RKO (cell line): ENCODE measurements at regions not wholly inside any gene's neighbourhood (a gene's known extent, or its start where the extent isn't known, plus 50 kb on each side); places are given as distances from the start of the nearest gene placed in this dataset.
A peak's percentile ranks its signal among the peaks of the same experiment; 100 is the strongest.

Source experiments
- DNase-seq: peaks from one replicate; pipeline ENCODE4 v3.0.0-alpha.2; 2016; ENCODE audit warnings: low spot score

DNA sequence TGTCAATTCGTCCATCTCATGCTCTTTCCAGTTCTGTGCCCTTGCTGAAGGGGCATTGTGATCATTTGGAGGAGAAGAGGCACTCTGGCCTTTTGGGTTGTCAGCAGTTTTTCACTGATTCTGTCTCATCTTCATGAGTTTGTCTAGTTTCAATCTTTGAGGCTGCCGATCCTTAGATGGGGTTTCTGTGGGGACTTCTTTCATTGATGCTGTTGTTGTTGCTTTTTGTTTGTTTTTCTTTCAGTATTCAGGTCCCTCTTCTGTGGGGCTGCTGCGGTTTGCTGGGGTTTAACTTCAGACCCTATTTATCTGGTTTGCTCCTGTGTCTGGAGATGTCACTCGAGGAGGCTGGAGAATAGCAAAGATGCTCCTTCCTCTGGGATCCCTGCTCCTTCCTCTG is 224.3 kb downstream of the JRKL start:
- DNase-seq, result no peak

DNA sequence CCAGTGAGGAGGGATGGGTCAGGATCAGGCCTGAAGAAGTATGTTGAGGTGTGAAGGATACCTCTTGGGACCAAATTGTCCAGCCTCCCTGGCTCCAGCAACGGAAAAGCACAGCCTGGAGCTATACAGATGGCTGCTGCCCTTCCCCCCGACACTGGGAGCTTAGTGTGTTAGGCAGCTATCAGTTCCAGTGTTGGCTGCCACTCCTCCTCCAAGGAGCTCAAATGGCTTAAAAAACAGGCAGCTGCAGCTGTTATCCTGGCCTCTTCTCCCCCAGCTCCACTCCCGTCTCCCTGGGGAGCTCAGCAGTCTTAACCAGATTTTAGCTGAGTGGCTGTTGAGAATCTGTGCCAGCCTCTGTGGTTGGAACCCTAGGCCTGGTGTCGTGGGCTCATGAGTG is 225.0 kb downstream of the JRKL start:
- no peak for DNase-seq

DNA sequence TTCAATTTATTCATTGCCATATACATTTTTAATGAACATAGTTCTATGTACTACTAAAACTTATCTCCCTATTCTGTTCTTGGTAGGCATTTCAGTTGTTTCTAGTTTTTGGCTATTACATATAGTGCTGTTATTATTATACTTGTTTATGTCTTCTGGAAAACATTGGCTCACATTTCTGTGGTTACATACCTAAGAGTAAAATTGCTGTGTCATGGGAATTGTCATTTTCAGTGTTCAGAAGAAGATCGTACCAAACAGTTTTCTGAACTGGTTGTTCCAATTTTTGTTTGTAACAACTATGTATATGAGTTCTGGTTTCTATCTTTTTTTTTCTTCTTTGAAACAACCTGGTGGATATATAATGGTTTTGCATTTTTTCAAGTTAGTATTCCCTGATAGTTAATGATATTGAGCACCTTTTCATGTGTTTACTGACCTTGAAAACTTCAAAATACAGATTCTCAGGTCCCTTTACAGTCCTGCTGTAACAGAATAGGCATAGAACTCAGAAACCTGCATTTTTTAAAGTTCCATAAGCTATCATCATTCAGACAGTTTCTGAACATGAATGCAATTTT is 230.7 kb downstream of the JRKL start:
- DNase-seq, result no peak

DNA sequence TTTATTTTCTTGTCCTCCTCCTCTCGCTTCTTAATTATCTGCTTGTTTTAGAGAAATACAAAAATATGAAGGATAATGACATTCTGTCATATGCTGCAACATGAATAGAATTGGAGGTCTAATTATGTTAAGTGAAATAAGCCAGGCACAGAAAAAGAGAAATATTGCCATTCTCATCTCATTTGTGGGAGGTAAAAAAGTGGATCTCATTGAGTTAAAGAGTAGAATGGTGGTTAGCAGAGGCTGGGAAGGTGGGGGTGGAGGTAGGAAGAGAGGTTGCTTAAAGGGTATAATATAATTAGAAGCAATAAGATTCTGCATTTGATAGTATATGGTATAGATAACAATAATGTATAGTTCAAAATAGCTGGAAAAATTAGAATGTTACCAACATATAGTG is 231.3 kb downstream of the JRKL start:
- no peak for DNase-seq

DNA sequence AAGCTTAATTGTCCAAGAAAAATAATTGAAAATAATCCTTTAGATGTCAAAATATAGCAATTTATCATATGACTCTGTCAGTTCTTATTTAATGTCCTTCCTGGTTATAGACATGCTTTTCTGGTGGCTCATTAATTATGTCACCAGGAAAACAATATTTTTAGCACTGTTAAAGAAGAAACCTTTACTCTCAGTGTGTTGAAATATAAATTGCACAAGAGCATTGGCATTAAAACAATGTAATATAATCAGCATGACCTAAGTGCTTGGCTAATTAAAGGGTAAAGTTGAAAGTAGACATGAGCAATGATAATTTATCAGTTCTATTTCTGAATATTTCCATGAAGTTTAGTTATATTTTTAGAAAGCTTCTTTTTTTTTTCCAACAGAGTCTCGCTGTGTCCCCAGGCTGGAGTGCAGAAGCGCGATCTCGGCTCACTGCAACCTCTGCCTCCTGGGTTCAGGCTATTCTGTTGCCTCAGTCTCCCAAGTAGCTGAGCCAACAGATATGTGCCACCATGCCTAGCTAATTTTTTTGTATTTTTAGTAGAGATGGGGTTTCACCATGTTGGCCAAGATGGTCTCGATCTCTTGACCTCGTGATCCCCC is 232.3 kb downstream of the JRKL start:
- no peak for DNase-seq

DNA sequence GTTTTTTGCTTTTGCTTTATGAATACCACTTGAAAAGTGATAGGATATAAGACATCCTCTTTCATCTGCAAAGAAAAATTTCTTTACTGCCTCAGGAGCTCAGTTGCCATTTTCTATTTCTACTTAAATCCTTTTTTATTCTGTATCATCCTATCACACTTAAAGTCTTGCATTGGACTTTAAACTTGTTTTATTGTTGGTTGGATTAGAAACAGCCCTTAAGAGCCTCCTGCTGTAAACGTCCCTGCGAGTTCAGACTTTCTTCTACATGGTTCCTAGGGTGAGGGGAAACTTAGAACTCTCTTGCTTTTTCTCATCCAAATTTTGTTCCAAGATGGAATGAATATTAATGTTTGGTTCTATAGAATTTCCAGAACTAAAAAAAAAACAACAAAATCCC is 234.3 kb downstream of the JRKL start:
- DNase-seq, result no peak

DNA sequence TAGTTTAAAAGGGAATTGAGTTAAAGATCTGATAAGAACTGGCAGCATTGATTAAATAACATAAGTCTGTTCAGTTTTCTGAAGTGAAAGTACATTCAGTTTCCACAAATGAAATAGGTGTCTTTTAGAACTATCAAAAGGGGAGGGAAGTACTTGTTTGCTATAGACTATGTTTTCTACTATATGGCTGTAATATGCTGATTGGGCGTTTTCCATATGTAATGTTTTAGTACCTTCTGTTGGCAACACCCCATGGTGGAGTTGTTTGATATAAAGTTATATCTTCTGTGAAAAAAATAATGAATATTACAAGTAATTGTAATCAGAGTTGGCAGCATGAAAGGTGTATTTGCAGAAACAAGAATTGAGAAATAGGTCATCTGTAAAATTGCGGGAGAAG is 237.6 kb downstream of the JRKL start:
- DNase-seq, result no peak

DNA sequence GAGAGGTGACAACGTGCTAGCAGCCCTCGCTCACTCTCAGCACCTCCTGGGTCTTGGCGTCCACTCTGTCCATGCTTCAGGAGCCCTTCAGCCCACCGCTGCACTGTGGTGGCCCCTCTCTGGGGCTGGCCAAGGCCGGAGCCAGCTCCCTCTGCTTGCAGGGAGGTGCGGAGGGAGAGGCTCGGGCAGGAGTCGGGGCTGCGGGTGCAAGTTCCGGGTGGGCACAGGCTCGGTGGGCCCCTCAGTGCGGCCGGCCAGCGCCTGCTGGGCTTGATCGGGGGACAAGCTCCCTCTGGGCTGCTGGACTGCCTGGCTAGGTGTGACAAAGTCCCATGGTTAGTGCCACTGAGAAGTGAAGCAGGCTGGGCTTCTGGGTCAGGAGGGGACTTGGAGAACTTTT is 245.8 kb downstream of the JRKL start:
- no peak for DNase-seq

DNA sequence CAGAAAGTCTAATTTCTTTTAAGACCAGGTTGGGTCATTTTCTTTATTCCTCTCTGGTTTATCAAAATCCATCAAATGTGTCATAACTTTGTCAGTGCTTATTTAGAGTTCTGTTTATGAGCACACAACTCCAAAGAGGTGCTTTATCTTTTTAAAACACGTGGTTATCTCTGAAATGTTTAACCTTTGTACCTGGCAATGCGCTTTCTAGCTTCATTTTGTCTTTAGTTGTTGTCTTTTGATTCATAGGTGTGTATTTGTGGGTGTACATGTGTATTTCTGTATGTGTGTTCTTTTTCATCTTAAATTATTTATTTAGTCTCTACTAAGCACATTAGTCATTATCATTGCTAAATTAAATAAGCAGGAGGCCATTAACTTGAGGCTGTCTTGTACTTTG is 251.4 kb downstream of the JRKL start:
- DNase-seq, result no peak

DNA sequence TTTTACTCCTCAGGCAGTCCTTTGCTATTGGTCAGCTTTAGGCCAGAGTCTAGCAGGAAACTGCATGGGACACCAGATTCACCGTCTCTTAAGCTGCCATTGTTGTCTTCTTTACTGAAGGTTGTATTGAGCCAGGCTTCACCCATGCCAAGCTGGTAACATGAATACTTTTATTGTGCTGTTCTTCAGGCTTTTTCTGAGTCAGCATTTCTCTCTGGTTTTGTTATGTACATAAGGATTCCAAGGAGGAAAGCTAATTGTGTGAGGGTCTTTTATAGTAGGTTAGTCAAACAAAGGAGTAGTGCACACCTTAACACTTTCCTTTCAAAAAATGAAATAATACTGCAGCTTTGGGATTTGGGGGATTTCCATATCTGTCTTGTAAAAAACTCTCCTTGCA is 252.8 kb downstream of the JRKL start:
- DNase-seq, result no peak

DNA sequence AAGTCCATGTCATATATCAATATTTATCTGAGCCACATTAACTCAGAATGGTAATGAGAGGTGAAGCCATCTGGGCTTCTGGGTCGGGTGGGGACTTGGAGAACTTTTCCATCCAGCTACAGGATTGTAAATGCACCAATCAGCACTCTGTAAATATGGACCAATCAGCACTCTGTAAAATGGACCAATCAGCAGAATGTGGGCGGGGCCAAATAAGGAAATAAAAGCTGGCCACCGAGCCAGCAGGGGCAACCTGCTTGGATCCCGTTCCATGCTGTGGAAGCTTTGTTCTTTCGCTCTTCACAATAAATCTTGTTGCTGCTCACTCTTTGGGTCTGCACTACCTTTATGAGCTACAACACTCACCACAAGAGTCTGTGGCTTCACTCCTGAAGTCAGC is 253.4 kb downstream of the JRKL start:
- DNase-seq, result no peak

DNA sequence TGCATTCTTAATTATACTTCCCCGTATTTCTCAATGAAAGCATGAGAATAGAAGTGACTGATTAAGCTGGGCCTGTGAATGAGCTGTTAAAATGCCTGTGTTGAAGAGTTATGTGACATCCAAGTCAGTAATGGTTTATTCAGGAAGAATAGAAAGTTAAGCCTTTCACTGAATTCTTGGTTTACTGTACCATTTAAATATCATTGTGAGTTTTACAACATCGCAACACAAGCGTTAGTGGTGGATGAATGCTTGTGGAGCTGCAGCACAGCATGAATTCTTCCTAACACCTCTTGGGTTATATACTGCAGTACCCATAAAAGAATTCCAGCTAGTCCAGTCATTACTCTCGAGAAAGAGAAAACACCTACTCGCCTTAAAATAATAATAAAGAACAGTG is 257.8 kb downstream of the JRKL start:
- no peak for DNase-seq

DNA sequence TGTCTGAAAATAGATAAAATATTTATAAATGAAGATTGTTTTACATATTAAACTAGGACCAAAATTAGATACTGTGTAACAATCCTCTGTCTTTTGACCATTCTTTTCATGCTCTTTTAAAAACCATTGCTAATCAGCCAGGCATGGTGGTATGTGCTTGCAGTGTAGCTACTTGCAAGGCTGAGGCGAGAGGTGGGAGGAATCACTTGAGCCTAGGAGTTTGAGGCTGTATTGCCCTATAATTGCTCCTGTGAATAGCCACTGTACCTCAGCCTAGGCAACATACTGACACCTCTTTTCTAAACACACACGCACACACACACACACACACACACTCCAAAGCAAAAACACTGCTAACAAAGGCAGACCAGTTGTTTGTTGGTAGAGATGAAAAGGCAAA is 259.2 kb downstream of the JRKL start:
- DNase-seq, result no peak

DNA sequence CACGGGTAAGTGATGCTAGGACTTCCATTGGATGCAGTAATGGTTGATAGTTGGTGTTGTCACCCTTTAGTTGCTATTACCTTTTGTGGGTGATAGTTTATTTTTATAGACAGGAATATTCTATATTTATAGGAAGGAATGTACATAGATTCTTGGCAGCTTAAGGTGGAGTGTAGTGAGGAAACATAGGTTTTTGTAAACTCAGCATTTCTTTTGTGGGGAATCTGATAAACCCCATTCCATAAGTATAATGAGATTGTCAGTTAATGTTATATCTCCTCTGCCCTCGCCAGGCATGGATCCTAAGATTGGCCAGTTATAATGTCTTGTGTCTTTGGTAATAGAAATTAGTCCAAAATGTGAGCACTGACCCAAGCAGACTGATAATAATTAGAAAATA is 262.7 kb downstream of the JRKL start:
- DNase-seq, result no peak

DNA sequence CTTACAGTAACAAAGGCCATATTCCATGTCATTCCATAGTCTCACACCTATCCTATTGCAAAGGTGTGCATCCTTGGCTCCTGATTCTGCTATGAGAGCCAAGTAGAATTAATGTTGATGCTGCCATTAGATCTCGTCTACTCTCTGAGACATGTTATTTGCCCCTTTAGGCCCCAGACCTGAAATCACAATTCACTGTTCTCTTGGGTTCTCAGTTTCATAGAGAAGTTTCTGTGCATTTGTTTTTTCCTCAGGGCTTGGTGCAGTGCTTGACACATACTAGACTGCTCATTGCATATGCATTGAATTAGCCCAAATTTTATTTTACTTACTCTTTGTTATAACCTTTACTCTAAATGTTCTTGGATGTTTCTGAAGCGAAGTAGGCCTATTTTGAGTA is 265.7 kb downstream of the JRKL start:
- DNase-seq, result no peak

DNA sequence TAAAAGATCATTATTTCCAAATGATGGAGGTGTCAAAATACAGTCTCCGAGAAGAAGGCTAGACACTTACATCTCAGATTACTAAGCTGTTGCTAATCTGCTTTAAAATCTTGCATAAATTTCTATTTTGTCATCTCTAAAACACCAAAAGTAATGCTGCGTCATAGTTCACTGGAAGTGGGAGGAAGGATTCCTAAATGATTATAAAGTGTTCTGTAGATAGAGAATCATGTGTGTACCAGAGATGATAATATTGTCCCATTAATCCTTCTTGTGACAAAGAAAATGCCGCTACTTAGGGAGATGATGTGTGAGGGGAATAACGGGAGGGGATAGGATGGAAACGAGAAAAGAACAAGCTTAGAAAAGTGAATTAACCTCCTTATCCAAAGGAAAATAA is 268.6 kb downstream of the JRKL start:
- peak; percentile 2 for DNase-seq

DNA sequence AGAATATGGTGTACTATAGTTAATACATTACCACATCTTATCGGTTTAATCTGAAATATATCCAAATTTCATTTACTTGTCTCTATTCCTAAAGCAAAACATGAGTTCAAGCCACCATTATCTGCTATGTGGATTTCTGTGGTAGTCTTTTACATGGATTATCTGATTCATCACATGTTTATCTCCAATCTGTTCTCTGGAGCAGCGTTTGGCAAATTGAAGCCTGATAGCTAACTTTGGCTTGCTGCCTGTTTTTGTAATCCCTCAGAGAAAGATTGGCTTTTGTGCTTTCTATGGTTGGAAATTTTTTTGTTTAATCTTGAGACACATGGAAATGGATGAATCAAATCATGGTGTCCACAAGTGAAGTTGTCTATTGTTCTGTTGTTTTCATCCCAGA is 274.3 kb downstream of the JRKL start:
- no peak for DNase-seq

DNA sequence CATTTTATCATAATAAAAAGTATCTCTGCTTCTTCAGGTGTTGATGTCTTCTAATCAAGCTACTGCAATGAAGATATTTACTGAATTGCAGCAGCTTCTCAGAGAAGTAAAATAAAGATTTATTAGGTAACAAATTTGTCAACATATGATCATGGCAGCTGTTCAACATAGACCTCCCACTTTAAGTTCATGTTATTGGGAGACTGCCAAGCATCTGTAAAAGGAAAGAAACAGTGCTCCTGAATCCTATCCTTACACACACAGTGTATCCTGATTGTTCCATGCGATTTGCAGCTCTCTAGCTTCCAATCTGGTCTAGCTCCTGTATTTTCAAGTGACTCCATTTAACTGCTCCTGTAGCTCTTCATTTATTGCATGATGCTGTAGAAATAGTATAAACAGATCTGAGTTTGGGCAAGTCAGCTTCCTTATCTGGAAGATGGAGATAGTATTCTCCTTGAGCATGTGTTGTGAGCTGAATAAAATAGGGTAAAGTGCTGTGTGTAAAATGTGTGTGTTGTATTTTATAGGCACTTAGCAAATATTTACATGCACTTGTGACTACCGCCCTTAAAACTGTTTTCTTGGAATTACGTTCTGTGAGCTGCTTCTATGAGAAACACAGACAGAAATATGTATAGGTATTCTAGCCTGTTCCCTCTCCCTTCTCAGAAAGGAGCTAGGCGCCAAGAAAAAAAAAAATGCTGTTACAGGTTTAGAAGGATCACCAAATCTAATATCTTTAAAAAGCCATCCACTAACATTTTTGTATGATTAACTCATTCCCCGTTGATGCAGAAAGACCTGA is 290.6 kb downstream of the JRKL start:
- DNase-seq, result no peak

DNA sequence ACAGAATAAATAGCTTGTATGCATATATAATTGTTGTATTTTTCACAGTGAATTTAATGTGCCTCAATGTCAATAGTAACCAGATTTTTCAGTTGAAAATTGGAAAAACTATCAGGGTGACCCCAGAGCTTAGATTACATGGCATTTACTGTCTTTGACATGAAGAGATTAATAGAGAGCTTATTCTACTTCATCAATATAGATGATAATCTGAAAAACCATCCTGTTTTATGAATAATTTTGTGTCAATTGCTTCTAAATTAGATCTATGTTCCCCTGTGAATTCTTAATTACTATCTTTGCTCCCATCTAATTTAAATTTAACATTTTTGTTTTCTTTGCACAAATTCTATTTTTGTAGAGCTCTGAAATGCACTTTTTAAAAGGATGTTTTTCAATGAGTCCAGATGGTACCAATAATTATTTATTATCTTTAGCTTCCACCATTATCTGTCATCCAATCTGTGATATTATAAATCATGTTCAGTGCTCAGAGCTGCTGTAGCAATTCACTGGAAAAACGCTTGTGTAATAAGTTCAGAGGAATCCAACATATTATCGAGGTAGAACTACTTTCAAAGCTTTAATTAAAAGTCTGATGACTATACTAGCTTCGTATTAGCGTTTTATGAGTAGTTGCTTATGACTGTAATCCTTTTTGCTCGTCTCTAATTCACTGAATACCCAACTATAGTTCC is 291.4 kb downstream of the JRKL start:
- no peak for DNase-seq

DNA sequence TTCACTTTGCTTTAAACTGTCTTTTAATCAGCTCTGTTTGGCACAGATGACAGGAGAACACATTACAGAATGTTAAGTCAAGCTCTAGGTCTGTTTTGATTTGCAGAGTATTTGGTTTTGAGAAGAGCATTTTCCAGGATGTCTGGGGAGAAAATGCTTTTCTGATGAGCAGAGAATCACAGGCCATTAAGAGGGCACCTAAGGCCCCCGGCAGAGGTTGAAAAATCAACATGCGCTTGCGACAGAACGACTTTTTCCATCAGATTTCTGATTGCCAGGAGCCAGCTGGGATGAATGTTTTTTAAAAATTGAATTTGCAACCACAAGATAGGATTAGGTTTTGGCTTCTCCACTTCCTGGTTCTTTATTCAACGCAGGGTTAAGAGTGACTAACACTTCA is 304.5 kb downstream of the JRKL start:
- DNase-seq, result no peak

DNA sequence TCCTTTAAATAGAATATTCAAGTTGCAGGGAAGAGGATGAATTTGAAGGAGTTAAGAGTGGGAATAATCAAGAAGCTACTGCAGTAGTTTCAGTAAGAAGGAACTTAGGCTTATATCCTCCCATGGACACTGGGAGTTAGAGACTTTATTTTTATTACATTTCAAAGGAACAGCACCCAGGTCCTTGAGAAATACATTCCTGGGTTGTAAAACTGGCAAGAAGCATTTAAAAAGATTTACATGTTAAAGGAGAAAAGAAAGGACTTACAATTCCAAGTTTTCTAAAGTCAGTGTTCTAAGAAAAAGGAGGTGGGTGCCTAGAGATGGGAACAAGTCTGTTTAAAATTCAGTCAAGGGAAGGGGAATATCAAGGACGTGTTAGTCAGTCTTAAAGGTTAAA is 306.9 kb downstream of the JRKL start:
- DNase-seq, result no peak

DNA sequence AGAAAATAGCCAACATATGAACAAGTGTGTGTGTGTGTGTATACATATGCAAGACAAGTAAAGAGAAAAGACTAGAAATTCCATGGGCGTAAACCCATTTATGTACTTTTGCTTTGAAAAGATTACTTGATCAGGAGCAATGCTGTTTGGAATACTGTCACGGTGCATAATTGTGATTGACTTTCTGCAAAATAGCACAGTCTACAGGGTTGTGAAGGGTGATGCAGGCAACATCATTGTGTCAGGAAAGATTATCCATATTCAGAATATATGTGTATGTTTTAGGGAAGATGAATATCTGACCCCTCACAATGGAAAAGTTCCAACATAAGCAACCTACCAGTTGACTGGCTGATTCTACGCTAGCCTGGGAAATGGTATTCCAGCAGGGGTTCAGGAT is 307.7 kb downstream of the JRKL start:
- no peak for DNase-seq

DNA sequence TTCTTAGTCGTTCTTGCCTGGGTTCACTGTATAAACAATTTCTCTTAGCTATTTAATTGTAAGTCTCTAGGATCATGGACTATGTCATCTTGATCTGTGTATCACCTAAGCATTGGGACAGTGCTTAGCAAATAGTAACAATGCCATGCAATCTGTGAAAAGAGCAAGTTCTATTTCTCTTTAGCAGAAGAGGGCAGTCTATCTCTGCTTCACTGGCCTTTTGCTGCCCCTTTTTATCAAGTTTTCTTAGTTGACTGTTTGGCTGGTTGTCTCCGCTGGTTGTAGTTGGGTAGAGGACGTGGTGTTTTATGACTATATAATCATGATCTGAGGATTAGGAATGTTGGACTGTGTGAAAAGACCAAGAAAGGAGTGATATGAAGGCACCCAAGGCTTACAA is 315.0 kb downstream of the JRKL start:
- DNase-seq, result no peak
